Panc1 (cell line): ENCODE measurements at regions not wholly inside any gene's neighbourhood (a gene's known extent, or its start where the extent isn't known, plus 50 kb on each side); places are given as distances from the start of the nearest gene placed in this dataset.

Experiments used
- ATAC-seq: fragments of 200-7000 bp; cut with Tn5 transposase; 2 replicates; pipeline ENCODE4 v1.9.1; 2020; ENCODE audit warnings: mild to moderate bottlenecking, moderate library complexity
- BruUV-seq: library from RNA; stranded (reverse); fragments of 400-500 nt; replicated peaks from 2 replicates; lab custom pipeline; 2021; lab: Mats Ljungman, UMichigan
- CTCF ChIA-PET: fragments of 300-600 bp; sonication (Branson Sonifier 250); formaldehyde crosslinking; loops from one replicate; lab custom pipeline; 2022; ENCODE audit warnings: antibody characterized with exemption; lab: Charles Lee
- POLR2A ChIA-PET: fragments of 300-600 bp; sonication (Branson Sonifier 250); formaldehyde crosslinking; loops from one replicate; lab custom pipeline; 2022; ENCODE audit warnings: antibody characterized with exemption; lab: Charles Lee
- DNase-seq: peaks from one replicate; pipeline ENCODE4 v3.0.0-alpha.2; 2010; ENCODE audit warnings: low read depth, low spot score
- H3K27ac ChIP-seq: 2 replicates; pipeline ENCODE4 v1.5.1; 2011; ENCODE audit warnings: mild to moderate bottlenecking, low read length, inconsistent platforms
- H3K27me3 ChIP-seq: fragments of 200-500 bp; sonication (Bioruptor generic); 2 replicates; pipeline ENCODE4 v1.6.0; 2014; ENCODE audit warnings: low read length, inconsistent platforms; ENCODE audit not compliant: control insufficient read depth, insufficient read depth
- H3K36me3 ChIP-seq: fragments of 200-500 bp; sonication (Bioruptor generic); 2 replicates; pipeline ENCODE4 v1.5.1; 2014; ENCODE audit warnings: inconsistent platforms, mild to moderate bottlenecking, low read length, moderate library complexity; ENCODE audit not compliant: control insufficient read depth, insufficient read depth
- H3K4me1 ChIP-seq: 2 replicates; pipeline ENCODE4 v1.5.1; 2011; ENCODE audit warnings: inconsistent platforms, mild to moderate bottlenecking, low read length, moderate library complexity; ENCODE audit not compliant: control insufficient read depth, insufficient read depth
- H3K4me3 ChIP-seq, 2 experiments: 2 replicates each; pipeline ENCODE4 v1.5.1; 2011 to 2012; ENCODE audit warnings: low read depth in 2 of 2, low read length in 2 of 2, mild to moderate bottlenecking in 2 of 2, inconsistent platforms in 1 of 2, moderate library complexity in 1 of 2
- H3K9me3 ChIP-seq: fragments of 200-500 bp; sonication (Bioruptor generic); 2 replicates; pipeline ENCODE4 v1.5.1; 2014; ENCODE audit warnings: low read depth, mild to moderate bottlenecking, inconsistent platforms, low read length, moderate library complexity; ENCODE audit not compliant: control insufficient read depth, insufficient read depth
- CTCF ChIP-seq: fragments of 450-650 bp; IDR thresholded peaks from 2 replicates; pipeline ENCODE4 v1.5.1; 2017; ENCODE audit warnings: mild to moderate bottlenecking
- POLR2AphosphoS5 ChIP-seq: IDR thresholded peaks from 2 replicates; pipeline ENCODE4 v1.6.1; 2012; ENCODE audit warnings: mild to moderate bottlenecking, low read depth, low read length, moderate library complexity
- REST ChIP-seq, 2 experiments: IDR thresholded peaks; 2 replicates each; pipeline ENCODE4 v1.6.1; 2011 to 2012; ENCODE audit warnings: low read depth in 2 of 2, control low read depth in 1 of 2, low read length in 1 of 2, mild to moderate bottlenecking in 1 of 2, moderate library complexity in 1 of 2; ENCODE audit not compliant: insufficient read depth in 1 of 2
- SIN3A ChIP-seq: IDR thresholded peaks from 2 replicates; pipeline ENCODE4 v1.6.1; 2012; ENCODE audit warnings: low read depth, mild to moderate bottlenecking, low read length, moderate library complexity, borderline replicate concordance; ENCODE audit not compliant: insufficient read depth
- TCF7L2 ChIP-seq: IDR thresholded peaks from 2 replicates; pipeline ENCODE4 v1.6.1; 2011; ENCODE audit warnings: mild to moderate bottlenecking, low read depth, low read length, inconsistent platforms
- in situ Hi-C: cut with HindIII; loops from 2 replicates; pipeline ENCODE4 v1.10.0; 2016; ENCODE audit warnings: low sequenced_read_pairs, low pct_unique_long_range_greater_than_20kb
- intact Hi-C: fragments of 100-400 bp; cut with micrococcal nuclease; formaldehyde crosslinking; loops from one replicate; pipeline ENCODE4 v1.10.0; 2022; ENCODE audit not compliant: unreplicated experiment

- ATAC-seq (no peak), DNase-seq (no peak)
- in situ Hi-C loops, result no loop called here
- no peak overlapping the region for H3K27ac ChIP-seq
- no TSS peak for BruUV-seq
- H3K36me3 ChIP-seq, result no peaks in the 10 kb centered on the region
- no peak overlapping the region for H3K4me3 ChIP-seq
- H3K9me3 ChIP-seq, result no peaks in the 10 kb centered on the region
- CTCF ChIA-PET, result no interaction called here
- intact Hi-C loops, result no loop called here
- no peaks in the 10 kb centered on the region for H3K4me1 ChIP-seq
- POLR2A ChIA-PET, result no interaction called here
- TF ChIP-seq CTCF (no peak), TCF7L2 (no peak), SIN3A (no peak), POLR2AphosphoS5 (no peak), REST (IDR thresholded peaks at IDR 0.05; ENCODE audit: insufficient read depth in 1 of 2, low read depth in 2 of 2, low read length in 1 of 2) (no peak)
- H3K27me3 ChIP-seq, result no peaks in the 10 kb centered on the region
These were observed 285.7 kb upstream of the ANKRD55 start for GRCh38 chr5:56518820-56519219.

GRCh38 chr5:56517011-56517416, 283.9 kb upstream of the ANKRD55 start:
- in situ Hi-C loops, result no loop called here
- ChIA-PET POLR2A (no interaction called here), CTCF (interaction anchor here (0.6 kb wide), 1 partner anchor 144 kb away, joined by 3 read pairs; no protein-coding TSS in a partner anchor)
- intact Hi-C loops, result no loop called here
- ATAC-seq (no peak), DNase-seq (no peak)
- H3K4me3 ChIP-seq, result no peak overlapping the region
- no peaks in the 10 kb centered on the region for H3K36me3 ChIP-seq
- H3K27me3 ChIP-seq, result no peaks in the 10 kb centered on the region
- BruUV-seq, result no TSS peak
- no peak overlapping the region for H3K27ac ChIP-seq
- H3K4me1 ChIP-seq, result no peaks in the 10 kb centered on the region
- TF ChIP-seq SIN3A (no peak), CTCF (no peak), REST (IDR thresholded peaks at IDR 0.05; ENCODE audit: insufficient read depth in 1 of 2, low read depth in 2 of 2, low read length in 1 of 2) (no peak), POLR2AphosphoS5 (no peak), TCF7L2 (no peak)
- no peaks in the 10 kb centered on the region for H3K9me3 ChIP-seq
